Upper lobe of left lung (tissue), 4 donors: ENCODE measurements at regions not wholly inside any gene's neighbourhood (a gene's known extent, or its start where the extent isn't known, plus 50 kb on each side); places are given as distances from the start of the nearest gene placed in this dataset.
"Not testable (repeated sequence)": the region's sequence is repeated elsewhere in the genome, so short reads cannot be mapped to it uniquely, and the experiment has no call there.

Source experiments
- POLR2A ChIP-seq, 4 donors: fragments of 450-650 bp; IDR thresholded peaks; one replicate each; pipeline ENCODE4 v1.5.1; 2016 to 2017; ENCODE audit warnings: antibody characterized with exemption in 4 of 4, mild to moderate bottlenecking in 2 of 4
- POLR2AphosphoS5 ChIP-seq, 2 donors: sonication (generic); formaldehyde crosslinking; IDR thresholded peaks; one replicate each; pipeline ENCODE4 v1.5.1; 2017; ENCODE audit warnings: antibody characterized with exemption in 2 of 2

DNA sequence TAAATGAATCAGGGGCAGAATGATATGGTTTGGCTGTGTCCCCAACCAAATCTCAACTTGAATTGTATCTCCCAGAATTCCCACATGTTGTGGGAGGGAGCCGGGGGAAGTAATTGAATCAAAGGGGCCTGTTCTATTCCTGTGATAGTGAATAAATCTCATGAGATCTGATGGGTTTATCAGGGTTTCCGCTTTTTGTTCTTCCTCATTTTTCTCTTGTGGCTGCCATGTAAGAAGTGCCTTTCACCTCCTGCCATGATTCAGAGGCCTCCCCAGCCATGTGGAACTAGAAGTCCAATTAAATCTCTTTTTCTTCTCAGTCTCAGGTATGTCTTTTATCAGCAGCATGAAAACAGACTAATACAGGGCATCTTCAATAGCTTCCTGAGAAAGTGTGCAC lies 107.0 kb downstream of the OTUD1 start:
- not testable (repeated sequence) for TF ChIP-seq POLR2A, POLR2AphosphoS5 (IDR thresholded peaks at IDR 0.05)
